ENCODE measurements at regions not wholly inside any gene's neighbourhood (a gene's known extent, or its start where the extent isn't known, plus 50 kb on each side); places are given as distances from the start of the nearest gene placed in this dataset.

GRCh38 chr7:109127145-109127544 is 557.5 kb downstream of the DNAJB9 start:
- Mint-ChIP-seq H3K36me3 (ENCODE audit: low read depth) (no peaks in the 10 kb centered on the region), H3K27ac (no peak overlapping the region), H3K4me1 (ENCODE audit: low read depth) (no peaks in the 10 kb centered on the region), H3K9me3 (no peaks in the 10 kb centered on the region), H3K27me3 (no peaks in the 10 kb centered on the region), H3K4me3 (no peak overlapping the region)
- ATAC-seq = no peak
- CTCF ChIA-PET = no interaction called here
- intact Hi-C loops (cut with micrococcal nuclease) = no loop called here
- no peak for DNase-seq
- POLR2A ChIA-PET = no interaction called here
- TF ChIP-seq CTCF (IDR thresholded peaks at IDR 0.05) = no peak

GRCh38 chr7:109131141-109131540 is 561.5 kb downstream of the DNAJB9 start:
- no peak for ATAC-seq
- H3K9me3 Mint-ChIP-seq = peaks cover 10% of the 10 kb centered on the region
- intact Hi-C loops (cut with micrococcal nuclease) = no loop called here
- POLR2A ChIA-PET = no interaction called here
- no peaks in the 10 kb centered on the region for H3K36me3 Mint-ChIP-seq (ENCODE audit: low read depth)
- CTCF ChIA-PET = no interaction called here
- H3K27ac Mint-ChIP-seq = no peak overlapping the region
- H3K4me1 Mint-ChIP-seq (ENCODE audit: low read depth) = no peaks in the 10 kb centered on the region
- no peak for TF ChIP-seq CTCF (IDR thresholded peaks at IDR 0.05)
- H3K27me3 Mint-ChIP-seq = no peaks in the 10 kb centered on the region
- H3K4me3 Mint-ChIP-seq = no peak overlapping the region
- DNase-seq = no peak

- POLR2A ChIA-PET = no interaction called here
- ATAC-seq (no peak), DNase-seq (no peak)
- Mint-ChIP-seq H3K9me3 (peaks cover 27% of the 10 kb centered on the region), H3K36me3 (ENCODE audit: low read depth) (no peaks in the 10 kb centered on the region), H3K27ac (no peak overlapping the region), H3K27me3 (no peaks in the 10 kb centered on the region), H3K4me3 (no peak overlapping the region), H3K4me1 (ENCODE audit: low read depth) (no peaks in the 10 kb centered on the region)
- CTCF ChIA-PET = no interaction called here
- no peak for TF ChIP-seq CTCF (IDR thresholded peaks at IDR 0.05)
- intact Hi-C loops (cut with micrococcal nuclease) = no loop called here
These were observed 567.2 kb downstream of the DNAJB9 start for GRCh38 chr7:109136893-109137292.

- Mint-ChIP-seq H3K4me1 (ENCODE audit: low read depth) (no peaks in the 10 kb centered on the region), H3K27ac (no peak overlapping the region), H3K27me3 (no peaks in the 10 kb centered on the region), H3K9me3 (peaks cover 6% of the 10 kb centered on the region), H3K4me3 (no peak overlapping the region), H3K36me3 (ENCODE audit: low read depth) (no peaks in the 10 kb centered on the region)
- DNase-seq = no peak
- no peak for TF ChIP-seq CTCF (IDR thresholded peaks at IDR 0.05)
- intact Hi-C loops (cut with micrococcal nuclease) = no loop called here
- CTCF ChIA-PET = no interaction called here
- no peak for ATAC-seq
- POLR2A ChIA-PET = no interaction called here
These were observed 585.1 kb downstream of the DNAJB9 start for GRCh38 chr7:109154748-109155147.

GRCh38 chr7:109158246-109158645 is 588.6 kb downstream of the DNAJB9 start:
- no peaks in the 10 kb centered on the region for H3K27me3 Mint-ChIP-seq
- H3K27ac Mint-ChIP-seq = no peak overlapping the region
- ATAC-seq (no peak), DNase-seq (no peak)
- ChIA-PET CTCF (no interaction called here), POLR2A (no interaction called here)
- peaks cover 9% of the 10 kb centered on the region for H3K9me3 Mint-ChIP-seq
- H3K4me3 Mint-ChIP-seq = no peak overlapping the region
- intact Hi-C loops (cut with micrococcal nuclease) = no loop called here
- no peaks in the 10 kb centered on the region for H3K4me1 Mint-ChIP-seq (ENCODE audit: low read depth)
- no peaks in the 10 kb centered on the region for H3K36me3 Mint-ChIP-seq (ENCODE audit: low read depth)
- TF ChIP-seq CTCF (IDR thresholded peaks at IDR 0.05) = no peak

Data from activated CD8-positive, alpha-beta T cell treated with anti-CD3 and anti-CD28 coated beads for 36 hours (primary cell).